Endothelial cell of umbilical vein (primary cell): ENCODE measurements at regions not wholly inside any gene's neighbourhood (a gene's known extent, or its start where the extent isn't known, plus 50 kb on each side); places are given as distances from the start of the nearest gene placed in this dataset.

Source experiments
- BruUV-seq: library from RNA; stranded (reverse); fragments of 400-500 nt; replicated peaks from 2 replicates; lab custom pipeline; 2021; lab: Mats Ljungman, UMichigan
- CTCF ChIA-PET: fragments of 300-600, 350-600 bp; sonication (Branson Sonifier 250); formaldehyde crosslinking; loops from one replicate; lab custom pipeline; 2021; ENCODE audit warnings: antibody characterized with exemption, inconsistent platforms; lab: Charles Lee
- POLR2A ChIA-PET: fragments of 300-600, 350-600 bp; sonication (Branson Sonifier 250); formaldehyde crosslinking; loops from one replicate; lab custom pipeline; 2021; ENCODE audit warnings: antibody characterized with exemption, inconsistent platforms; lab: Charles Lee
- DNase-seq: peaks from one replicate; pipeline ENCODE4 v3.0.0-alpha.2; 2011; ENCODE audit warnings: low read depth, low spot score
- FAIRE-seq: peaks from 2 replicates; lab custom pipeline; 2011; peaks lifted over from hg19 to GRCh38; lab: Jason Lieb, UNC
- H2AFZ ChIP-seq: 2 replicates; pipeline ENCODE4 v1.6.0; 2012; ENCODE audit warnings: low read depth, low read length, control low read depth, inconsistent platforms
- H3K27ac ChIP-seq: 2 replicates; pipeline ENCODE4 v1.5.1; 2011; ENCODE audit warnings: low read depth, mild to moderate bottlenecking, control low read depth, low read length, moderate library complexity; ENCODE audit not compliant: insufficient read depth
- H3K27me3 ChIP-seq, 2 experiments: 2 replicates each; pipeline versions ENCODE4 v1.6.0 to v1.6.1; 2011; ENCODE audit warnings: low read length in 2 of 2, mixed read lengths in 1 of 2; ENCODE audit not compliant: control insufficient read depth in 2 of 2, insufficient read depth in 2 of 2
- H3K36me3 ChIP-seq, 2 experiments: 2 replicates in 1 of 2; 3 replicates in 1 of 2; pipeline ENCODE4 v1.5.1; 2011; ENCODE audit warnings: low read length in 2 of 2, mild to moderate bottlenecking in 1 of 2, moderate library complexity in 1 of 2; ENCODE audit not compliant: control insufficient read depth in 2 of 2, insufficient read depth in 2 of 2; ENCODE audit errors: extremely low read depth in 1 of 2
- H3K4me1 ChIP-seq: 3 replicates; pipeline ENCODE4 v1.5.1; 2011; ENCODE audit warnings: mild to moderate bottlenecking, low read length; ENCODE audit not compliant: control insufficient read depth, insufficient read depth; ENCODE audit errors: extremely low read depth
- H3K4me2 ChIP-seq: 2 replicates; pipeline ENCODE4 v1.6.1; 2011; ENCODE audit warnings: low read length, control low read depth, mixed read lengths; ENCODE audit not compliant: insufficient read depth
- H3K4me3 ChIP-seq, 3 experiments: fragments of 200-600 bp in 1 of 3; sonication (generic), shearing (Covaris generic) in 1 of 3; replicated peaks in 1 of 3; 2 replicates each; pipeline ENCODE4 v1.5.1; 2011 to 2016; ENCODE audit warnings: control low read depth in 3 of 3, low read length in 3 of 3, mild to moderate bottlenecking in 2 of 3, inconsistent platforms in 1 of 3, low read depth in 1 of 3, moderate library complexity in 1 of 3; ENCODE audit not compliant: insufficient read depth in 1 of 3
- H3K79me2 ChIP-seq: 2 replicates; pipeline ENCODE4 v1.6.0; 2012; ENCODE audit warnings: low read length, inconsistent platforms; ENCODE audit not compliant: control insufficient read depth, insufficient read depth
- H3K9ac ChIP-seq: replicated peaks from 2 replicates; pipeline ENCODE3; 2011; ENCODE audit warnings: low read length, control low read depth; ENCODE audit not compliant: insufficient read depth; ENCODE audit errors: extremely low read depth
- H3K9me1 ChIP-seq: replicated peaks from 3 replicates; pipeline ENCODE4 v1.6.0; 2011; ENCODE audit warnings: mild to moderate bottlenecking, low read length; ENCODE audit not compliant: control insufficient read depth, insufficient read depth; ENCODE audit errors: extremely low read depth
- H3K9me3 ChIP-seq: replicated peaks from 2 replicates; pipeline ENCODE4 v1.5.1; 2012; ENCODE audit warnings: low read length, inconsistent platforms; ENCODE audit not compliant: control insufficient read depth, insufficient read depth
- H4K20me1 ChIP-seq: replicated peaks from 2 replicates; pipeline ENCODE3; 2011; ENCODE audit warnings: mild to moderate bottlenecking, low read length; ENCODE audit not compliant: control insufficient read depth, insufficient read depth; ENCODE audit errors: extremely low read depth
- EZH2 ChIP-seq: IDR thresholded peaks from 2 replicates; pipeline ENCODE4 v1.6.1; 2012; ENCODE audit warnings: borderline replicate concordance, low read depth, mild to moderate bottlenecking, moderate library complexity, low read length, inconsistent platforms; ENCODE audit not compliant: severe bottlenecking
- FOS ChIP-seq: IDR thresholded peaks from 2 replicates; pipeline ENCODE4 v1.6.1; 2011; ENCODE audit warnings: mild to moderate bottlenecking, low read length, moderate library complexity, borderline replicate concordance; ENCODE audit not compliant: insufficient read depth
- GATA2 ChIP-seq: IDR thresholded peaks from 2 replicates; pipeline ENCODE4 v1.7.0; 2011; ENCODE audit warnings: low read depth, mild to moderate bottlenecking, moderate library complexity, mixed read lengths, low read length; ENCODE audit not compliant: insufficient read length, insufficient read depth
- JUN ChIP-seq: IDR thresholded peaks from 2 replicates; pipeline ENCODE4 v1.6.1; 2011; ENCODE audit warnings: borderline replicate concordance, low read depth; ENCODE audit not compliant: insufficient read length, insufficient read depth
- MAX ChIP-seq: IDR thresholded peaks from 2 replicates; pipeline ENCODE4 v1.6.1; 2011; ENCODE audit not compliant: insufficient read depth, insufficient read length
- MYC ChIP-seq: IDR thresholded peaks from one replicate; pipeline ENCODE4 v1.6.1; 2011; ENCODE audit warnings: mild to moderate bottlenecking, low read depth, low read length
- POLR2A ChIP-seq: IDR thresholded peaks from 2 replicates; pipeline ENCODE4 v1.6.1; 2012; ENCODE audit warnings: low read depth, mild to moderate bottlenecking, control low read depth, low read length
- POLR2AphosphoS5 ChIP-seq: IDR thresholded peaks from 2 replicates; pipeline ENCODE4 v1.6.1; 2012; ENCODE audit warnings: low read depth, mild to moderate bottlenecking, control low read depth, low read length, moderate library complexity; ENCODE audit not compliant: insufficient read depth
- dilution Hi-C: fragments of 300-500 bp; cut with MboI; formaldehyde crosslinking; loops from one replicate; pipeline ENCODE4 v1.15.0; 2019; ENCODE audit warnings: low sequenced_read_pairs; ENCODE audit not compliant: extremely low pct_ligation_motif_present
- intact Hi-C: fragments of 100-400 bp; cut with micrococcal nuclease; formaldehyde crosslinking; loops from one replicate; pipeline ENCODE4 v1.10.0; 2022
- TF ChIP-seq, protein P1 (sequence below), 2 donors: IDR thresholded peaks; 1 replicate in 1 of 2; 2 replicates in 1 of 2; pipeline ENCODE4 v1.5.1; 2011; ENCODE audit warnings: low read length in 2 of 2, mild to moderate bottlenecking in 2 of 2, moderate library complexity in 2 of 2, control low read depth in 1 of 2, inconsistent platforms in 1 of 2, low read depth in 1 of 2; ENCODE audit not compliant: insufficient read depth in 1 of 2; ENCODE audit errors: extremely low read depth in 1 of 2

- DNase-seq: peak; percentile 1
Observed at GRCh38 chrX:109782994-109783700, 50.1 kb upstream of the ACSL4 start.

GRCh38 chrX:109783701-109784079, 50.6 kb upstream of the ACSL4 start:
- no TSS peak for BruUV-seq
- no peaks in the 10 kb centered on the region for H3K9me1 ChIP-seq
- no peak overlapping the region for H3K4me2 ChIP-seq
- intact Hi-C loops (no loop called here), dilution Hi-C loops (no loop called here)
- TF ChIP-seq MYC (no peak), POLR2A (no peak), POLR2AphosphoS5 (no peak), MAX (no peak), EZH2 (no peak), GATA2 (no peak), JUN (no peak), FOS (no peak)
- TF ChIP-seq, protein P1, sequence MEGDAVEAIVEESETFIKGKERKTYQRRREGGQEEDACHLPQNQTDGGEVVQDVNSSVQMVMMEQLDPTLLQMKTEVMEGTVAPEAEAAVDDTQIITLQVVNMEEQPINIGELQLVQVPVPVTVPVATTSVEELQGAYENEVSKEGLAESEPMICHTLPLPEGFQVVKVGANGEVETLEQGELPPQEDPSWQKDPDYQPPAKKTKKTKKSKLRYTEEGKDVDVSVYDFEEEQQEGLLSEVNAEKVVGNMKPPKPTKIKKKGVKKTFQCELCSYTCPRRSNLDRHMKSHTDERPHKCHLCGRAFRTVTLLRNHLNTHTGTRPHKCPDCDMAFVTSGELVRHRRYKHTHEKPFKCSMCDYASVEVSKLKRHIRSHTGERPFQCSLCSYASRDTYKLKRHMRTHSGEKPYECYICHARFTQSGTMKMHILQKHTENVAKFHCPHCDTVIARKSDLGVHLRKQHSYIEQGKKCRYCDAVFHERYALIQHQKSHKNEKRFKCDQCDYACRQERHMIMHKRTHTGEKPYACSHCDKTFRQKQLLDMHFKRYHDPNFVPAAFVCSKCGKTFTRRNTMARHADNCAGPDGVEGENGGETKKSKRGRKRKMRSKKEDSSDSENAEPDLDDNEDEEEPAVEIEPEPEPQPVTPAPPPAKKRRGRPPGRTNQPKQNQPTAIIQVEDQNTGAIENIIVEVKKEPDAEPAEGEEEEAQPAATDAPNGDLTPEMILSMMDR (IDR thresholded peaks at IDR 0.05; ENCODE audit: extremely low read depth in 1 of 2, insufficient read depth in 1 of 2, low read depth in 1 of 2, low read length in 2 of 2): no peak
- no peaks in the 10 kb centered on the region for H3K9me3 ChIP-seq
- H3K4me1 ChIP-seq: no peaks in the 10 kb centered on the region
- H3K27ac ChIP-seq: no peak overlapping the region
- DNase-seq (no peak), FAIRE-seq (peak; percentile 35)
- POLR2A ChIA-PET: no interaction called here
- no peaks in the 10 kb centered on the region for H3K36me3 ChIP-seq
- no peak overlapping the region for H3K9ac ChIP-seq
- H3K4me3 ChIP-seq: no peak overlapping the region
- H3K79me2 ChIP-seq: no peaks in the 10 kb centered on the region
- H2AFZ ChIP-seq: no peak overlapping the region
- CTCF ChIA-PET: no interaction called here
- H4K20me1 ChIP-seq: no peaks in the 10 kb centered on the region
- no peaks in the 10 kb centered on the region for H3K27me3 ChIP-seq

More at GRCh38 chrX:109782994-109783700, 50.1 kb upstream of the ACSL4 start:
- peak; percentile 6 for TF ChIP-seq FOS
- no peak for TF ChIP-seq POLR2A
- dilution Hi-C loops (no loop called here), intact Hi-C loops (no loop called here)
- no peaks in the 10 kb centered on the region for H3K27me3 ChIP-seq
- BruUV-seq: no TSS peak
- H3K79me2 ChIP-seq: no peaks in the 10 kb centered on the region
- no peak overlapping the region for H3K27ac ChIP-seq
- no peaks in the 10 kb centered on the region for H3K9me3 ChIP-seq
- FAIRE-seq: peak; percentile 33
- H3K9me1 ChIP-seq: no peaks in the 10 kb centered on the region
- H3K4me1 ChIP-seq: no peaks in the 10 kb centered on the region
- H4K20me1 ChIP-seq: no peaks in the 10 kb centered on the region
- CTCF ChIA-PET: interaction anchor here (0.6 to 1.0 kb wide), 2 partner anchors 74 to 108 kb away, joined by 3 to 5 read pairs; no protein-coding TSS in a partner anchor
- H3K4me2 ChIP-seq: no peak overlapping the region
- POLR2A ChIA-PET: no interaction called here
- no peaks in the 10 kb centered on the region for H3K36me3 ChIP-seq
- no peak overlapping the region for H3K4me3 ChIP-seq
- H3K9ac ChIP-seq: no peak overlapping the region
- H2AFZ ChIP-seq: no peak overlapping the region
